Fibroblast of skin of left biceps (primary cell): ENCODE measurements at regions not wholly inside any gene's neighbourhood (a gene's known extent, or its start where the extent isn't known, plus 50 kb on each side); places are given as distances from the start of the nearest gene placed in this dataset.

ENCODE experiments used
- DNase-seq, 2 experiments: peaks; one replicate each; pipeline ENCODE4 v3.0.0-alpha.2; 2013; ENCODE audit warnings: low read depth in 2 of 2

DNA sequence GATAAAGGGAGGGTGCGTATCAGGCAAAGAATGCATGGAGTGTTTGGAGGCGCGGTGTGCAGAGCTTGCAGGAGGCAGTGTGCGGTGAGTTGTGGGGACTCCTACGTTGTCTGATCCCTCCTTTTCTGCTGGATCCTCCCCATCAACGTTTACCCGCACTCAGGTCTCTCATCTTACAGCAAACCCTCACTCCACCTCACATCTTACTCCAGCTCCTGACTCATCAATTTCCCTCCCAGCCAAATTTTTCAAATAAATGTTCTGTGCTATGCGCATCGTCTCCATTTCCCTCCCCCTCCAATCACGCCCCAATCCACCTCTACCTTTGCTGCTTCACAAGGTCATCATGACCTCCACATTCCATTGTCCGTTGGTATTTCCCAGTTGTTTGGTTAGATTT is 138.9 kb upstream of the KLF4 start:
- DNase-seq: no peak

DNA sequence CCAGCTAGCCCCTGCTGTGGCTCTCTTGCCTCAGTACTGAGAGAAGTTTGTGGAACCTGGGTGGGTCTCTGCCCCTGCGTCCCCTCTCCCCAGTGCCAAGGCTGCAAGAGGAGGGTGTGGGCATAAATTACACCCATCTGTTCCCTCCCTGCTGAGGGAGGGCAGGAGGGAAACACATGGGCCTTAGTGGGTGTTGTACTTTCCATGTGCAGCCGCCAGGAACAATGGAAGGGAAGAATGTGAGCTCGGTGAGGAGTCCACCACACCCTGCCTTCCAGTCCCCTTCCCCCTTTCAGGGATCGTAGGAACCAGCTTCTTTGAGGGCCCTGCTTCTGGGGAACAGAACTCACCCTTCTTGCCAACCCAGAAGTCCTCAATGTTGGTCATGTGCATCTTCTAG is 138.2 kb upstream of the KLF4 start:
- DNase-seq: no peak

DNA sequence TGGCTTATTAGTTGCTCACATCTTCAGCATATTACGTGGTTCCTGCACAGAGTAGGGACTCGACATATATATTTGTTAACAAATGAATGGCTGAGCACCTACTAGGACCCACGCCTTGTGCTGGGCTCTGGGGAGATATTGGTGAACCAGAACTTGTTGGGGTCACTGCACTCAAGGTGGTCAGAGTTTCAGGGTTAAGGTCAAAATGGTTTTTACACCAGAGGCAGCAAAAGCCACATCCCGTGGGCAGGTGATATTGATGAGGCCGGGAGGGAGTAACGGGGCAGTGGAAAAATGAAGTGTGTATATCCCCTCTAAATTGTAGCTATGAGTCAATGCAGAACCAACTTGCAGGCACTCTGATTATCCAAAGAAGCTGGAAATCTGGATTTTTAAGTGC is 136.5 kb upstream of the KLF4 start:
- no peak for DNase-seq

DNA sequence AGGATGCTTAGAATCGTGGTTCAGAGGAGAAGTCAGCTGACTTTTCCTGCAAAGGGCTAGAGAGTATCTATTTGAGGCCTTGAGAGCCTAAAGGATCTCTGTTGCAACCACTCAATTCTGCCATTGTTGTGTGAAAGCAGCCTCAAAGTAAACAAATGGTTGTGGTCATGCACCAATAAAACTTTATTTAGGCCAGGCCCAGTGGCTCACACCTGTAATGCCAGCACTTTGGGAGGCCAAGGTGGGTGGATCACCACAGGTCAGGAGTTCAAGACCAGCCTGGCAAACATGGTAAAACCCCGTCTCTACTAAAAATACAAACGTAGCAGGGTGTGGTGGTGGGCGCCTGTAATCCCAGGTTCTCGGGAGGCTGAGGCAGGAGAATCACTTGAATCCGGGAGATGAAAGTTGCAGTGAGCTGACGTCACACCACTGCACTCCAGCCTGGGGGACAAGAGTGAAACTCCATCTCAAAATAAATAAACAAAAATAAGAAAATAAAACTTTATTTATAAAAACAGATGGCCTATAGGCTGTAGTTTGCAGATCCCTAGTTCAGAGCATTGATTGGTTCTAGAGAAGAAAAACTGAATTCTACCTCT is 135.9 kb upstream of the KLF4 start:
- no peak for DNase-seq

DNA sequence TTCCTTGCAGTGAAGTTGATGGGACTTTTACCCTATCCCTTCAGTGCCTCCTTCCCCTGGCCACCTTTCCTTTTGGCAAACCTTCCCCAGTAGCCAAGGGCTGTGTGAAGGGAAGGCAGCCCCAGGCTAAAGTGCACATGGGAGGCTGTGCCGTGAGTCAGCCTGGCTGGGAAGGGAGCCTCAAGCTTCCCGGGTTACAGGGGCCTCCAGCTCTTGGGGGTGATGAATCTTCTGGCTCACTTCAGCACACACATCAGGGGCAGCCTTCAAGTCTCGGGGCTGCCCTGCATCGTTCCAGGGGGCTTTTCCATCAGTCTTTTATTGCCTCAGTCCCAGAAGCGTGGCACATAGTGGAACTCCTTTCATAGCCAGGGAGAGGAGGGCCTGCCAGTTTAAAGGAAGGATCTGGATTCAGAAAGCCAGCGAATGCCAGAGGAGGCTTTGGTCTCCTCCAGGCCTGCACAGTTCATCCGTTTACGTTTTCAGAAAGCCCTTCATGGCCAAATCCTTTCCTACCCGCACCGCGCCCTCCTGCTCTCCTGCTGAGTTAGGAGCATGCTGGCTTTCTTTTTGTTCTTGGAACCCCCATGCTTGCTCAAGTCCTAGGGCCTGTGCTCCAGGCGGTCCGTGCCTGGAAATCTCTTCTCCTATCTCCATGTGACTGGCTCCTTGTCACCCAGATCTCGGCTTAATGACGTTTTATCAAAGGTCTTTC is 134.8 kb upstream of the KLF4 start:
- DNase-seq: no peak

GRCh38 chr9:107621436-107621835 is 131.9 kb upstream of the KLF4 start:
- no peak for DNase-seq

- no peak for DNase-seq
Measured at GRCh38 chr9:107620801-107621200, 131.2 kb upstream of the KLF4 start.

GRCh38 chr9:107620236-107620635 is 130.7 kb upstream of the KLF4 start:
- DNase-seq: no peak

- DNase-seq: peak in 1 of 2 experiments; percentile 17
Measured at GRCh38 chr9:107615321-107615720, 125.8 kb upstream of the KLF4 start.

- DNase-seq: no peak
Measured at GRCh38 chr9:107614765-107615164, 125.2 kb upstream of the KLF4 start.

DNA sequence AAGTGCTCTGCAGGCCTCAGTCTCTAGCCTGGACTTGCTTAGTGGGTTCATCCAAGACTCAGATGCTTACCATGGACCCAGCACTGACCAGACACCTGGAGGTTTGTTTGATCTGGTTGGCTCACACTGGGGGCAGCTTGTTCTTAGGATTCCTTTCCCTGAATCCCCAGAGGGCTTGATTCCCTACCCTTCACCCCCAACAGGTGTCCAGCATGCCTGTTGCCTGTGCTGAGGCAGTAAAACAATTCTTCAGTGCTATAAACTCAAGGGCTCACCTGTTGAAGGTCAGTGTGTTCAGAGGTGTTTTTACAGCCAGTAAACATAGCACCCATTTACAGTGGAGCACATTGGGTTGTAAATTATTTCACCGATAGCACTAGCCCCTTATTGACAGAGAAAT is 123.8 kb upstream of the KLF4 start:
- no peak for DNase-seq

DNA sequence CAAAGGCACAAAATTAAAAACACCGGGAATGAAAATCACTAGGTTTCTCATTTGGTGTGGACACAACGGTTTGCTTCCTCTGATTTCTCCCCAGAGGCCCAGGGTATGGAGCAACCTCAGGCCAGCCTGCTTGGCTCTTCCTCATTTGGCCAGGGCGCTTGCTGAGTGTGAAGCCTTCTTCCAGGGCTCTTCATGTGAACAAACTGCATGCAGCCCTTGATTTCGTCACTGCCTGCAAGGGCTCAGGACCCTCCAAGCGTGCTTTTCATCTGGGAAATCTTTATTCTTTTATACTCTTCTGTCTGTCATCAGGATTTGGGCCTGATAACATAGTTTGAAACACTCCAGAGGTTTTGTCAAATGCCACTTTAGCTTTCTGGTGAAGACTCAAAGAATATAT is 122.6 kb upstream of the KLF4 start:
- no peak for DNase-seq

DNA sequence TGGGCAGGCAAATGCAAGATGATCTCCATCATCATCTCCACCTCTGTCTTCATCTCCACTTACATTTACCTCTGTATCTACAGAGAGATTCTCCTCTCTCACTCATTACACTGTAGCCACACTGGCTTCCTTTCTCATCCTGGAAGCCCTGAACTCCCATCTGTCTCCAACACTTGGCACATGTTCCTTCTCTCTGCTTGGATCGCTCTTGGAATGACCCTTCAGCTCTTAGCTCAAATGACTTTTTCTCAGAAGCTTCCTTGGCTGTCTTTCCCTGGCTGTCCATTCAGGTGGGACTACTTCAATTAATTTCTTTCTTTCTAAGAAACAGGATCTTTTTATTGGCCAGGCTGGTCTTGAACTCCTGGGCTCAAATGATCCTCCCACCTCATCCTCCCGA is 120.0 kb upstream of the KLF4 start:
- no peak for DNase-seq

DNA sequence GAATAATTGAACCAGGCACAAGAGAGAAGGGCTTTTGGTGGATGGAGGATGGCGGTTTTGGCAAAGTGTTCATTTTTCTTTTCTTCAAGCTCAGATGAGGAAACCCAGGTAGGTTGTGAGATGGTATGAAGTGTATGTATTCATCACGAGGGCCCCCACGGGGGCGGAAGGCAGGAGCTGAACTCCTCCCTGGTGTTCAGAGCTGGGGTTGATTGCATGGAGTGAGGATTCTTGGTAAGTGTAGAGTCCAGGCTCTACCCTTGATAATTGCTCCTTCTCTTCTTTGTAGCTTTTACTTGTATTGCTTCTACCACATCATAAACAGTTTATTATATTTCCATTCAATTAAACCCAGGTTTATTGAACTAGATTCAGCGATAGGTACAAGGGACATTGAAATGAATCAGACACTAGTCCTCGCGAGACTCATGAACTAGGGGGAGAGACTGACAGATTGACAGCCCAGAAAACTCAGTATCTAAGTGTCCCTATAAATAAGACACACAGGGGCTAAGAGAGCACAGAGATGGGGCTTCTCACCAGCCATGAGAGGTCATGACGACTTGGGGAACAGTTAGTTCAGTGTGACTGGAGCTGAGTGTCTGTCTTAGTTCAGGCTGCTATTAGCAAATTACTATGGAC is 116.7 kb upstream of the KLF4 start:
- no peak for DNase-seq

DNA sequence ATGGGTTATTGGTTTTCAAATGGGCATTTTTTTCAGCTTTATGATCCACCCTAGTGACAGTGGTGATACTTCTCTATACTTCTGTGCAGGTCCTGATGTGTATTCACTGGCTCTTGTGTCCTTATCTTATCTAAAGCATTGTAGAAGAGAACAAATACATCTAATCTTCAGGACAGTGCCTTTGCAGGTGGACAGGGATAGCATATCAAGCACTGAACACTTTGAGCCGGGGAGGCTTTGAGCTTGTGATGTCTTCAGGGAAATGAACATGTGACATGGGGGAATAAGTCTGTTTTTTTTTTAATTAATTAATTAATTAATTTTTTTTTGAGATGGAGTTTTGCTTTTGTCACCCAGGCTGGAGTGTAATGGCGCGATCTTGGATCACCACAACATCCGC is 115.5 kb upstream of the KLF4 start:
- DNase-seq: no peak

GRCh38 chr9:107603281-107603680 is 113.7 kb upstream of the KLF4 start:
- no peak for DNase-seq

DNA sequence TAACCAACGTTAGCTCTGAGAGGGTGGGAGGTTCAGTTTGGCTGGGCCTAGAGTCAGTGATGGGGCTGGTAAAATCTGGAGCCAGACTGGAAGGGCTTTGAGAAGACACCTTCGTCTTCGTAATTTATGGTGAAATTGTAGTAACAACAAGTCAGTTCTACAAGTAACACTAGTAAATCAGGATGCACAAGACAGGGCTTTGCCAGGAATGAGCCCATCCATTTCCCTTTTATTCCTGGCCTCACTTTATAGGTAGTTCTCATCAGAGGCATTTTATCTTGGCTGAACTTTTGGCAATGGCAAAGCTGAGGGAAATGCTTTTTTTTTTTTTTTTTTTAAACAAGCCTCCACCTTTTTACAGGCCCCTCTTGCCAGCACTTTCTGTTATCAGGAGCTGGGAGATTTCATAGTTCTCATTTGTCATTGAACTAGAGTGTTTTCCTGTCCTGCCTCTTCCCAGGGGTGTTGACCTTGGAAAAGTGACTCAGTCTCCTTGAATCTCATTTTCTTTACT is 110.5 kb upstream of the KLF4 start:
- DNase-seq: no peak

DNA sequence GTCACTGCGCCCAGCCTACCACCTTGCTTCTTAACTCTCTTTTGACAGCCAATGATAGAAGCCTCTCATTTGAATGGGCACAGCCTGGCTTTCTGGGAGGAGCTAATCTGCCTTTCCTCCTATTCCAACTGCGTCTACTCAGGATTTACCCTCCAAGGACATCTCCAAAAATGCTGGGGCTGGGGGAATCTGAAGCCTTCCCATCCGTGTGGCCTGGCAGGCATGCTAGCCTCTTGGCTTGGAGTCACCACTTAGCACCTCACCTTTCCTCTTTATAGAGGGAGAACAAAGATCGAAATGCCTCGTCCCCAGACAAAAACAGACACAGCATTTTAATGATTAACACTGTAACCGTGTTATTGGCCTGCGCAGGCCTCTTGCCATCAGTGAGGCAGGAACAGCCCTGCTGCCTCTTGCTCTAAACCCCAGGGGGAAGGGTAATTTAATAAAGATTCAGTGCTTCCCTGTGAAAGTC is 108.2 kb upstream of the KLF4 start:
- no peak for DNase-seq

- DNase-seq: no peak
Measured at GRCh38 chr9:107594908-107595530, 105.5 kb upstream of the KLF4 start.

DNA sequence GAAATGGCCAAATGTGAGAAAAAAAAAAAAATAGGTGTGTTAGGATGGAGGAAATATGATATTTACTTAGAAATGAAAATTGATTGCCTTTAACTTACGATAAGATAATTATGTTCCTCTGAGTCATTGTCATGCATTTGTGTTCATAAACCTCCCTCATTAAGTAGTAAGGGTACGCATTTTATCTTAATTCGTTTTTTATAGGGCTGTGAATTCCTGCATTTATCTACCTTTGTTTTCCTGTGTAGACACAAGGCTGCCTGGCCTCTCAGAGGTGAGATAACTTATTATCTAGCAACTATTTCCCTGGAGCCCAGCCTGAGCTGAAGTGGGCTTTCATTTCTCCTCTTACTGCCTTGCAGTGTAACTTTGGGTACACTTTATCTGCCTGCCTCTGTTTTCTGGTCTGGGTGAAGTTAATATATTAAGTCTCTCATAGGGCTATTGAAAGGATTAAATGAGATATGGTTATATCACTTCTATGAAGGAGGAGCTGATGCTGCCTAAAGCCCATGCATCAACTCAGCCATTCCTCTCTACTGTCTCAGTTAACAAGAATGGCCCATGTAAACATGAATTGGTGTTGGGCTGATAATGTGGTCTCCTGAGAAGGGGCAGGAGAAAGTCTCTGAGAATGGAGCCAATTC is 103.8 kb upstream of the KLF4 start:
- no peak for DNase-seq

DNA sequence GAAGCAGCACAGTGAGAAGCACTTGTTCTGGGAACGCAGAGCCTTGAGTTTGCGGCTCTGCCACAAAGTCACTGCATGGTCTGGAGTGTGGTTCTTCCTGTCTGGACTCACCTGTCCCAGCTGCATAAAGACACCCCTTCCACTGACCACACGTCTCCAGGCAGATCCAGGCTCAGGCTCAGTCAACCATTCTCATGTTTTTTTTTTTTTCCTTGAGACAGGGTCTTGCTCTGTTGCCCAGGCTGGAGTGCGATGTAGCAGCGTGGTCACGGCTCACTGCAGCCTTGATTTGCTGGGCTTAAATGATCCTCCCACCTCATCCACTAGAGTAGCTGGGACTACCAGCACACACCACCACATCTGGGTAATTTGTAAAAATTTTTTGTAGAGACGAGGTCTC is 102.9 kb upstream of the KLF4 start:
- DNase-seq: no peak

DNA sequence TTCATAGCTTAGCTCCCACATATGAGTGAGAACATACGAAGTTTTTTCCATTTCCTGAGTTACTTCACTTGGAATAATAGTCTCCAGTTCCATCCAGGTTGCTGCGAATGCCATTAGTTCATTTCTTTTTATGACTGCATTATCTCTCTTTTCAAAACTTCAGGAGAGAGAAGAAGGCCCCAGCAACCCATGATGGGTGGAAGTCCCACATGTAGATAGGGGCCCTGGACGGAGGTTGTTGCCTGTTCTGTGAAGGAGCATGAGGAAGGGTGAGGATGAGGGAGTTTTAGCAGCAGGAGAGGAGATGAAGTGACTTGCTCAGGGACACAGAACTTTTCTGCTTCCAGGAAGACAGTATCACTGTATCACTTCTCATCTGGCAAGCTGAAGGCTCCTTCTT is 102.2 kb upstream of the KLF4 start:
- no peak for DNase-seq
